ENCODE measurements at regions not wholly inside any gene's neighbourhood (a gene's known extent, or its start where the extent isn't known, plus 50 kb on each side); places are given as distances from the start of the nearest gene placed in this dataset.

GRCh38 chr14:85319101-85319500 lies 210.8 kb upstream of the FLRT2 start:
- FAIRE-seq = no peak
- no peak for DNase-seq (ENCODE audit: insufficient read length, low spot score)
- TF ChIP-seq POU2F2 (IDR thresholded peaks at IDR 0.05; ENCODE audit: low read depth, low read length) = no peak
- no peak for TF ChIP-seq SPI1 (IDR thresholded peaks at IDR 0.05; ENCODE audit: low read depth, low read length)
- TF ChIP-seq PAX5 (IDR thresholded peaks at IDR 0.05; ENCODE audit: insufficient read depth, low read length, severe bottlenecking) = no peak
- TF ChIP-seq POLR2A (IDR thresholded peaks at IDR 0.05; ENCODE audit: low read depth, low read length) = no peak
- TF ChIP-seq TAF1 (IDR thresholded peaks at IDR 0.05; ENCODE audit: low read depth, low read length) = no peak
- TF ChIP-seq POLR2AphosphoS5 (IDR thresholded peaks at IDR 0.05; ENCODE audit: low read depth, low read length) = no peak

GRCh38 chr14:85319998-85320630 lies 209.8 kb upstream of the FLRT2 start:
- FAIRE-seq = no peak
- DNase-seq (ENCODE audit: insufficient read length, low spot score) = no peak
- TF ChIP-seq POLR2A (IDR thresholded peaks at IDR 0.05; ENCODE audit: low read depth, low read length) = no peak
- no peak for TF ChIP-seq POU2F2 (IDR thresholded peaks at IDR 0.05; ENCODE audit: low read depth, low read length)
- TF ChIP-seq SPI1 (IDR thresholded peaks at IDR 0.05; ENCODE audit: low read depth, low read length) = no peak
- TF ChIP-seq PAX5 (IDR thresholded peaks at IDR 0.05; ENCODE audit: insufficient read depth, low read length, severe bottlenecking) = no peak
- TF ChIP-seq TAF1 (IDR thresholded peaks at IDR 0.05; ENCODE audit: low read depth, low read length) = no peak
- no peak for TF ChIP-seq POLR2AphosphoS5 (IDR thresholded peaks at IDR 0.05; ENCODE audit: low read depth, low read length)

GRCh38 chr14:85325134-85326017 lies 204.6 kb upstream of the FLRT2 start:
- FAIRE-seq = no peak
- DNase-seq (ENCODE audit: insufficient read length, low spot score) = no peak
- no peak for TF ChIP-seq POLR2A (IDR thresholded peaks at IDR 0.05; ENCODE audit: low read depth, low read length)
- no peak for TF ChIP-seq SPI1 (IDR thresholded peaks at IDR 0.05; ENCODE audit: low read depth, low read length)
- TF ChIP-seq PAX5 (IDR thresholded peaks at IDR 0.05; ENCODE audit: insufficient read depth, low read length, severe bottlenecking) = no peak
- no peak for TF ChIP-seq TAF1 (IDR thresholded peaks at IDR 0.05; ENCODE audit: low read depth, low read length)
- TF ChIP-seq POLR2AphosphoS5 (IDR thresholded peaks at IDR 0.05; ENCODE audit: low read depth, low read length) = no peak
- TF ChIP-seq POU2F2 (IDR thresholded peaks at IDR 0.05; ENCODE audit: low read depth, low read length) = no peak

GRCh38 chr14:85332401-85332800 lies 197.5 kb upstream of the FLRT2 start:
- no peak for DNase-seq (ENCODE audit: insufficient read length, low spot score)
- no peak for FAIRE-seq
- no peak for TF ChIP-seq SPI1 (IDR thresholded peaks at IDR 0.05; ENCODE audit: low read depth, low read length)

- no peak for DNase-seq (ENCODE audit: insufficient read length, low spot score)
- TF ChIP-seq TAF1 (IDR thresholded peaks at IDR 0.05; ENCODE audit: low read depth, low read length) = no peak
- TF ChIP-seq PAX5 (IDR thresholded peaks at IDR 0.05; ENCODE audit: insufficient read depth, low read length, severe bottlenecking) = no peak
- no peak for TF ChIP-seq POLR2A (IDR thresholded peaks at IDR 0.05; ENCODE audit: low read depth, low read length)
- TF ChIP-seq SPI1 (IDR thresholded peaks at IDR 0.05; ENCODE audit: low read depth, low read length) = no peak
- TF ChIP-seq POU2F2 (IDR thresholded peaks at IDR 0.05; ENCODE audit: low read depth, low read length) = no peak
- no peak for TF ChIP-seq POLR2AphosphoS5 (IDR thresholded peaks at IDR 0.05; ENCODE audit: low read depth, low read length)
- no peak for FAIRE-seq
Measured at GRCh38 chr14:85333313-85333712, 196.6 kb upstream of the FLRT2 start.

- TF ChIP-seq SPI1 (IDR thresholded peaks at IDR 0.05; ENCODE audit: low read depth, low read length) (no peak), TAF1 (IDR thresholded peaks at IDR 0.05; ENCODE audit: low read depth, low read length) (no peak), PAX5 (IDR thresholded peaks at IDR 0.05; ENCODE audit: insufficient read depth, low read length, severe bottlenecking) (no peak), POLR2A (IDR thresholded peaks at IDR 0.05; ENCODE audit: low read depth, low read length) (no peak), POLR2AphosphoS5 (IDR thresholded peaks at IDR 0.05; ENCODE audit: low read depth, low read length) (no peak), POU2F2 (IDR thresholded peaks at IDR 0.05; ENCODE audit: low read depth, low read length) (no peak)
- DNase-seq (ENCODE audit: insufficient read length, low spot score) (no peak), FAIRE-seq (no peak)
Measured at GRCh38 chr14:85333841-85334240, 196.1 kb upstream of the FLRT2 start.

GRCh38 chr14:85334316-85334715 lies 195.6 kb upstream of the FLRT2 start:
- no peak for FAIRE-seq
- DNase-seq (ENCODE audit: insufficient read length, low spot score) = no peak
- TF ChIP-seq POLR2AphosphoS5 (IDR thresholded peaks at IDR 0.05; ENCODE audit: low read depth, low read length) = no peak
- TF ChIP-seq POLR2A (IDR thresholded peaks at IDR 0.05; ENCODE audit: low read depth, low read length) = no peak
- TF ChIP-seq TAF1 (IDR thresholded peaks at IDR 0.05; ENCODE audit: low read depth, low read length) = no peak
- no peak for TF ChIP-seq SPI1 (IDR thresholded peaks at IDR 0.05; ENCODE audit: low read depth, low read length)
- no peak for TF ChIP-seq POU2F2 (IDR thresholded peaks at IDR 0.05; ENCODE audit: low read depth, low read length)
- TF ChIP-seq PAX5 (IDR thresholded peaks at IDR 0.05; ENCODE audit: insufficient read depth, low read length, severe bottlenecking) = no peak

GRCh38 chr14:85336257-85336656 lies 193.7 kb upstream of the FLRT2 start:
- TF ChIP-seq PAX5 (IDR thresholded peaks at IDR 0.05; ENCODE audit: insufficient read depth, low read length, severe bottlenecking) = no peak
- no peak for TF ChIP-seq POLR2A (IDR thresholded peaks at IDR 0.05; ENCODE audit: low read depth, low read length)
- TF ChIP-seq SPI1 (IDR thresholded peaks at IDR 0.05; ENCODE audit: low read depth, low read length) = no peak
- TF ChIP-seq TAF1 (IDR thresholded peaks at IDR 0.05; ENCODE audit: low read depth, low read length) = no peak
- TF ChIP-seq POU2F2 (IDR thresholded peaks at IDR 0.05; ENCODE audit: low read depth, low read length) = no peak
- TF ChIP-seq POLR2AphosphoS5 (IDR thresholded peaks at IDR 0.05; ENCODE audit: low read depth, low read length) = no peak
- no peak for FAIRE-seq
- DNase-seq (ENCODE audit: insufficient read length, low spot score) = no peak

GRCh38 chr14:85336817-85337216 lies 193.1 kb upstream of the FLRT2 start:
- TF ChIP-seq POLR2AphosphoS5 (IDR thresholded peaks at IDR 0.05; ENCODE audit: low read depth, low read length) (no peak), PAX5 (IDR thresholded peaks at IDR 0.05; ENCODE audit: insufficient read depth, low read length, severe bottlenecking) (no peak), SPI1 (IDR thresholded peaks at IDR 0.05; ENCODE audit: low read depth, low read length) (no peak), POU2F2 (IDR thresholded peaks at IDR 0.05; ENCODE audit: low read depth, low read length) (no peak), POLR2A (IDR thresholded peaks at IDR 0.05; ENCODE audit: low read depth, low read length) (no peak), TAF1 (IDR thresholded peaks at IDR 0.05; ENCODE audit: low read depth, low read length) (no peak)
- no peak for FAIRE-seq
- no peak for DNase-seq (ENCODE audit: insufficient read length, low spot score)

All from GM12891 (cell line).